ENCODE measurements at regions not wholly inside any gene's neighbourhood (a gene's known extent, or its start where the extent isn't known, plus 50 kb on each side); places are given as distances from the start of the nearest gene placed in this dataset.

DNA sequence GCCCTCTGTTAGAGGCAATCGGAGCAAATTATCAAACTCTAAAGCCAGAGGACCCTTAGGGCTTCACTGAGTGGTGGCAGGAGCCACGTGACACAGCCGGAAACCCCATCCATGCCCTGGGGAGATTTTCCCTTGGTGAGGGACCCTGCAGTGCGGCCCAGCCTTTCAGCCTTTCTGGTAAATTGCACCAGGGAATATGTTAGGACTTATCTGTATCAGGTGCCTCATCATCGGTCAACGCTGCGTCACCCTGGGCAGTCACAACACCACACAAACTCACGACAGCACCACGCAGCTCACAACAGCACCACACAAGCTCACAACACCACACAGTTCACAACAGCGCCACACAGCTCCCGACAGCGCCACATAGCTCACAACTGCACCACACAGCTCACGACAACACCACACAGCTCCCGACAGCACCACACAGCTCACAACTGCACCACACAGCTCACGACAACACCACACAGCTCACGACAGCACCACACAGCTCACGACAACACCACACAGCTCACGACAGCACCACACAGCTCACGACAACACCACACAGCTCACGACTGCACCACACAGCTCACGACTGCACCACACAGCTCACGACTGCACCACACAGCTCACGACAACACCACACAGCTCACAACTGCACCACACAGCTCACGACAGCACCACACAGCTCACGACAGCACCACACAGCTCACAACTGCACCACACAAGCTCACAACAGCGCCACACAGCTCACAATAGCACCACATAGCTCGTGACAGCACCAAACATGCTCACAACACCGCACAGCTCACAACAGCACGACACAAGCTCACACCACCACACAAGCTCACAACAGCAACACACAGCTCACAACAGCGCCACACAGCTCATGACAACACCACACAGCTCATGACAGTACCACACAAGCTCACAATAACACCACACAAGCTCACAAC lies 199.0 kb downstream of the DLL1 start:
- TF ChIP-seq KDM5A (IDR thresholded peaks at IDR 0.05; ENCODE audit: low read length) (no peak), EP300 (IDR thresholded peaks at IDR 0.05; ENCODE audit: borderline replicate concordance in 1 of 2, low read depth in 2 of 2, low read length in 2 of 2) (no peak), SIN3A (conservative IDR thresholded peaks at IDR 0.05 in 1 of 2, IDR thresholded peaks at IDR 0.05 in 1 of 2; ENCODE audit: low read depth in 1 of 2, low read length in 2 of 2) (no peak), GABPA (IDR thresholded peaks at IDR 0.05; ENCODE audit: borderline replicate concordance, insufficient read depth, low read length) (no peak), RFX5 (IDR thresholded peaks at IDR 0.05; ENCODE audit: borderline replicate concordance, low read depth, low read length) (no peak), RXRA (IDR thresholded peaks at IDR 0.05; ENCODE audit: insufficient read depth, low read depth, low read length) (no peak), POLR2AphosphoS5 (IDR thresholded peaks at IDR 0.05; ENCODE audit: low read depth, low read length) (no peak), JUND (IDR thresholded peaks at IDR 0.05; ENCODE audit: low read length) (no peak), POLR2A (IDR thresholded peaks at IDR 0.05; ENCODE audit: control extremely low read depth in 1 of 2, low read depth in 2 of 2, low read length in 2 of 2) (no peak), CBX5 (IDR thresholded peaks at IDR 0.05; ENCODE audit: low read depth, low read length) (no peak), BACH1 (IDR thresholded peaks at IDR 0.05; ENCODE audit: low read length) (no peak), EZH2 (IDR thresholded peaks at IDR 0.05; ENCODE audit: low read depth, low read length, severe bottlenecking) (no peak)
- TF ChIP-seq, protein P1, sequence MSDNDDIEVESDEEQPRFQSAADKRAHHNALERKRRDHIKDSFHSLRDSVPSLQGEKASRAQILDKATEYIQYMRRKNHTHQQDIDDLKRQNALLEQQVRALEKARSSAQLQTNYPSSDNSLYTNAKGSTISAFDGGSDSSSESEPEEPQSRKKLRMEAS (IDR thresholded peaks at IDR 0.05): no peak
- TF ChIP-seq, protein P2, sequence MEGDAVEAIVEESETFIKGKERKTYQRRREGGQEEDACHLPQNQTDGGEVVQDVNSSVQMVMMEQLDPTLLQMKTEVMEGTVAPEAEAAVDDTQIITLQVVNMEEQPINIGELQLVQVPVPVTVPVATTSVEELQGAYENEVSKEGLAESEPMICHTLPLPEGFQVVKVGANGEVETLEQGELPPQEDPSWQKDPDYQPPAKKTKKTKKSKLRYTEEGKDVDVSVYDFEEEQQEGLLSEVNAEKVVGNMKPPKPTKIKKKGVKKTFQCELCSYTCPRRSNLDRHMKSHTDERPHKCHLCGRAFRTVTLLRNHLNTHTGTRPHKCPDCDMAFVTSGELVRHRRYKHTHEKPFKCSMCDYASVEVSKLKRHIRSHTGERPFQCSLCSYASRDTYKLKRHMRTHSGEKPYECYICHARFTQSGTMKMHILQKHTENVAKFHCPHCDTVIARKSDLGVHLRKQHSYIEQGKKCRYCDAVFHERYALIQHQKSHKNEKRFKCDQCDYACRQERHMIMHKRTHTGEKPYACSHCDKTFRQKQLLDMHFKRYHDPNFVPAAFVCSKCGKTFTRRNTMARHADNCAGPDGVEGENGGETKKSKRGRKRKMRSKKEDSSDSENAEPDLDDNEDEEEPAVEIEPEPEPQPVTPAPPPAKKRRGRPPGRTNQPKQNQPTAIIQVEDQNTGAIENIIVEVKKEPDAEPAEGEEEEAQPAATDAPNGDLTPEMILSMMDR (IDR thresholded peaks at IDR 0.05; ENCODE audit: control extremely low read depth in 1 of 3, insufficient read depth in 1 of 3, low read depth in 1 of 3, low read length in 3 of 3): no peak

Measured in H1 (cell line).